ENCODE measurements at regions not wholly inside any gene's neighbourhood (a gene's known extent, or its start where the extent isn't known, plus 50 kb on each side); places are given as distances from the start of the nearest gene placed in this dataset.

DNA sequence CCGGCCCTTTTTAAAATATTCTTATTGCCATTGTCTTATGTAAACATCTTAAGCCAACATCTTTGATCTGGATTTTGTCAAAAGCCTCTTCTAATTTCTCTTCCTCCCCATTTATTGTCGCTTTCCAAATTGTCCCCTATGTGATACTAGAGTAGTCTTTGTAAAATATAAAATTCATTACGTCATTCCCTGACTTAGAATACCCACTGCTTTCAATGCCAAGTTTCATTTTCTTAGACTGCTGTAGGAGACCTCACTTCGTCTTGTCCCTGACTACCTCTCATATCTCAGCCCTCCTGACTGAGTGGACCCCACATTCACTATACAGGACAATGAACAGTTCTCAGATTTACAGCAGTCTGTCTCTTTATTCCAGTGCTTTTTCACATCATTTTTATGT is 633.9 kb upstream of the LMO3 start:
- no peak for TF ChIP-seq JUND (IDR thresholded peaks at IDR 0.05; ENCODE audit: low read depth)
- DNase-seq (ENCODE audit: low read depth in 1 of 2, low spot score in 1 of 2), result no peak
- in situ Hi-C loops (cut with HindIII; ENCODE audit: low pct_unique_long_range_greater_than_20kb, low sequenced_read_pairs), result no loop called here

DNA sequence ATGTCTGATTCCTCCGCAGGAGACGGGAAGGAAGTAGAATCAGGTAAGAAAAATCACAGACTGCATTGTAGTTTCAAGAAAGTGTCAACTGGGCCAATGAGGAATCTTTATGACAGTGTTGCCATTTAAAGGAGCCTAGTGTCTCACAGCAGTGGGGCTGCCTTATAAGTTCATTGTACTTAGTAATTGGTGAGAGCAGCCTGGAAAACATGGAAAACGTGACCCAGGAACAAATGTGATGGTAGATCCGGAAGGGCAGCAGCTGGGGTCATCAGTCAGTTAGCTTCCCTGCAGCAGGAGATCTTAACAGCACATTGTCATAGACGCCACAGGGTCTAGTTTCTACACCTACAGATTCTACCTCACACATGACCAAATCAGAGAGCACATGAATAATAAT is 630.0 kb upstream of the LMO3 start:
- DNase-seq (ENCODE audit: low read depth in 1 of 2, low spot score in 1 of 2), result no peak
- in situ Hi-C loops (cut with HindIII; ENCODE audit: low pct_unique_long_range_greater_than_20kb, low sequenced_read_pairs), result no loop called here
- TF ChIP-seq JUND (IDR thresholded peaks at IDR 0.05; ENCODE audit: low read depth), result no peak

DNA sequence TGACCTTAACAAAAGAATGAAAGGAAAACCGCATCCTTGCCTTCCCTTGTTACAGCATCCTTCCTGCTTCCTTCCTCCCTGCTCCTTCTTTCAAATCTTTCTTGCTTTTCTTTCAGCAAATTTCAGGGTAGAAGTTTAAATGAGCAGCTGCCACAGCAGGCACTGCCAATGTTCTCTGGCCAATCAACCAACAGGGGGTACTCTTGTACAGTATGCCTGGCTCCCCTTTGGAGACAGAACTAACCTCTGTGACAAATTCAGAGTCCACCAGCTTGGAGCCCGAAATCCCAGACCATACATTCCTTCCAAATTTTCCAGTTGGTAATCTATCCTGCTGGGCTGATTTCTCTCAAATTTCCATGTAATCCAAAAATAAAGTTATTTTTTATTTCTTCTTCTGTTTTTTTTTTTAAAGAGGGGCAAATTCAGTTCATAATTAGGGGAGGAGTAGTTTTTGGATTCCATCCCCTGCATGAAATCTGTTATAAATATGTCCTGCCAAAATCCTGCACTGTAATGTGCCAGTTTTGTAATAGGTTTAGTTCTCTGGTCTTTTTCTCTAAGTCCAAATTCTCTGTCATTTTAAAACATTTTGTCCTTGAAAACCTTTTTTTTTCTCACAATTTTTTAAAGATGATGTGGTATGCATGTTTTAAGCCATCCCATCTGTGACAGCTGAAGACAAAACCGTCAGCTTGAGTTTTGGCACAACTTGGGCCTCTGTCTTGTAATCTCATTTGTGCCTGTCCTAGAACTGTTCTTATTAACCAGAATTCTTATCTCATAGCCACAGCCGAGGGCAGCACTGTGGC is 610.0 kb upstream of the LMO3 start:
- no peak for DNase-seq (ENCODE audit: low read depth in 1 of 2, low spot score in 1 of 2)
- in situ Hi-C loops (cut with HindIII; ENCODE audit: low pct_unique_long_range_greater_than_20kb, low sequenced_read_pairs), result no loop called here
- no peak for TF ChIP-seq JUND (IDR thresholded peaks at IDR 0.05; ENCODE audit: low read depth)

DNA sequence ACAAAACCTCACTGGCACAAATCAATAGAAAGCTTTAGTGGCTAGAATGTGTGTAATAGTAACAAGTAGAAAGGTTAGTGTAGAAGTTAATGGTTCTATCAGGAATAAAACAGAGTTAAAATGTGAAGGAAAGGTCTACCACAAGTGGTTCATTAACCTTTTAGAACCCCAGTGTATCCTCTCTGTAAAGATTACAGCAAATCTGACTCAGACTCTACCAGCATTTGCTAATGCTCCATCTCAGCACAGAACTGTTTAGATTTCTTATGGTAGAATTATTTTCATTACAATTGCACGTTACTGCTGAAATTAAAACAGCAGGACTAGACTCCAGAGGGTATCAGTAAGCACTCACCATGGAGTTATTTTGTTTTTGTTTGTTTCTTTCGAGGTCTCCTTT is 609.0 kb upstream of the LMO3 start:
- no peak for DNase-seq (ENCODE audit: low read depth in 1 of 2, low spot score in 1 of 2)
- in situ Hi-C loops (cut with HindIII; ENCODE audit: low pct_unique_long_range_greater_than_20kb, low sequenced_read_pairs), result no loop called here
- TF ChIP-seq JUND (IDR thresholded peaks at IDR 0.05; ENCODE audit: low read depth), result no peak

DNA sequence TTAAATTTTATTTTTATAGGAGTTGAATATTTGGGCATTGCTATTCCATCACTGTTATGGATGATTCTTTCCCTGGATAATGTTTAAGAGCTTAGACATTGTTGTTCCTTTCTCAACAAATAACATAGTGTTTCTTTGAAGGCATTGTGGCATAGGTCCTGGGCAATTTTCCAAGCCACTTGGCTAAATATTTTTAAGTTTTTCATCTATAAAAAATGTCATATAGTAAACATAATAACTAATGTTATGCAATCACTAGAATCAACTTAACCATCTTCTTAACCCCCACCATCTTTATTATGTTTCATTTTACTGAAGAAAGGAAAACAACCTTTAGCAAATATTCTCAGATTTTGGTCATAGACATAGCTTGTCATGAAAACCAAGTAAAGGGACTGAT is 600.6 kb upstream of the LMO3 start:
- DNase-seq (ENCODE audit: low read depth in 1 of 2, low spot score in 1 of 2), result no peak
- no peak for TF ChIP-seq JUND (IDR thresholded peaks at IDR 0.05; ENCODE audit: low read depth)
- in situ Hi-C loops (cut with HindIII; ENCODE audit: low pct_unique_long_range_greater_than_20kb, low sequenced_read_pairs), result no loop called here

DNA sequence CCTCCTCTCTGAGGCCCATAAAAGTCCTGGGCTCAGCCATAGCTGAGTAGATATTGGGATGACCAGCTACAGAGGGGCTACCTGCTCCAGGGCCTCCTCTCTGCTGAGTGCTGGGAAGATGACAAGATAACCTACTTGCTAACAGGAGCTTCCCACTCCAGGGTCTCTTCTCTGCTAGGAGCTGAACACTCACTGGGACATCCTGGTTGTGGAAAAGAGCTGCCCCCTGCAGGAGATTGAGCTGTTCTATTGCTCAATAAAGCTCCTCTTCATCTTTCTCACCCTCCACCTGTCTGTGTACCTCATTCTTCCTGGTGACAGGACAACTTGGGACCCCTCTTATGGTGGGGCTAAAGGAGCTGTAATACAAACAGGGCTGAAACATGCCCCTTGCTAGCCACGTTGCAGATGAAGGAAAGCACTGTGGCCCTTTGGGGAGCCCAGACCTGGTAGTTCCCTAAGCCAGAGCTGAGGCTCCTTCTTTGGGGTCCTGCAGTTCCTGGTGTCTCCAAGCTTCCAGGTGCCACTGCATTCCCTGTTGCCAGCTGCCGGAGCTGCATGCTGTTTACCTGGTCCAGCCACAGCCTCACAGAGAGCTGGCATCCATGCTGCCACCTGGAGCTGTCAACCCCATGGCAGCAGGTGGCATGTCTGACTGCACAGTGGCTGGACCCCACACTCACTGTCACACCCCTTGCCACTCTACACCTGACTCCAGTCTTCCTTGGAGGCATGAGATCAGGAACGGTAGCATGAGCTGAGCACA is 598.5 kb upstream of the LMO3 start:
- in situ Hi-C loops (cut with HindIII; ENCODE audit: low pct_unique_long_range_greater_than_20kb, low sequenced_read_pairs), result no loop called here
- TF ChIP-seq JUND (IDR thresholded peaks at IDR 0.05; ENCODE audit: low read depth), result no peak
- DNase-seq (ENCODE audit: low read depth in 1 of 2, low spot score in 1 of 2), result no peak

DNA sequence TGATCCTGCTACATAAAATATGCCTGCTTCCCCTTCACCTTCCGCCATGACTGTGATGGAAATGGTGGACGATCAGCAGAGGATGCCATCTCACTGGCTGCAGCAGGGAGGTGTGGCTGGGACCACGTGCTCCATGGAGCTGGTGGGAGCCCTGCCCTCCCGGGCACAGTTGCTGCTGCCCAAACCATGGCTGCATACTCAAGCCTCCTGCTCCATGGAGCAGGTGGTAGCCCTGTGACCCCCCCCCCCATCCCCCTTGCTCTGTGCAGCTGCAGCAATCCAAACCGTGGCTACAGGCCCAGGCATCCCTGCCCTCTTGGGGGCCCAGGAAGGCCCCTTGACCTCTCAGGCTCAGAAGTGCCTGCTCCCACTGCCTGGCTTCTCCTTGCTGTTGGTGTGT is 597.5 kb upstream of the LMO3 start:
- DNase-seq (ENCODE audit: low read depth in 1 of 2, low spot score in 1 of 2), result no peak
- in situ Hi-C loops (cut with HindIII; ENCODE audit: low pct_unique_long_range_greater_than_20kb, low sequenced_read_pairs), result no loop called here
- no peak for TF ChIP-seq JUND (IDR thresholded peaks at IDR 0.05; ENCODE audit: low read depth)

DNA sequence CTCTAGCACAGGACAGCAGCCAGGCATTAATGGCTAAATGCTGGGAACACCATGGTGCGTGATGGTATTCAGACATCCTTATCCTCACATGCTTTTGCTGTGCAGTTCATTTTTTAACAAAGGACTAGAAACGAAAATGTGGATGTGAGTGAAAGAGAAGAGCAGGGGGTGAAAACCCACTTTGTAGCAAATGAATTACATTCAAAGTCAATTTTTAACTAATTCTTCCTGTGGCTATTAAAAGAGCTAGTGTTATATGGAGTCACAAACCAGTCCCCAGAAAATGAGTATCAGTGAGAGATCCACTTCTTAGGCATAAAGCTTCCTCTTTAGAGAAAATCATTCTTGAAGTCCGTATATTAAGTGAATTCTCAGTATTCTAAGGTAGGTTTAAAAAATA is 592.0 kb upstream of the LMO3 start:
- in situ Hi-C loops (cut with HindIII; ENCODE audit: low pct_unique_long_range_greater_than_20kb, low sequenced_read_pairs), result no loop called here
- no peak for DNase-seq (ENCODE audit: low read depth in 1 of 2, low spot score in 1 of 2)
- no peak for TF ChIP-seq JUND (IDR thresholded peaks at IDR 0.05; ENCODE audit: low read depth)

DNA sequence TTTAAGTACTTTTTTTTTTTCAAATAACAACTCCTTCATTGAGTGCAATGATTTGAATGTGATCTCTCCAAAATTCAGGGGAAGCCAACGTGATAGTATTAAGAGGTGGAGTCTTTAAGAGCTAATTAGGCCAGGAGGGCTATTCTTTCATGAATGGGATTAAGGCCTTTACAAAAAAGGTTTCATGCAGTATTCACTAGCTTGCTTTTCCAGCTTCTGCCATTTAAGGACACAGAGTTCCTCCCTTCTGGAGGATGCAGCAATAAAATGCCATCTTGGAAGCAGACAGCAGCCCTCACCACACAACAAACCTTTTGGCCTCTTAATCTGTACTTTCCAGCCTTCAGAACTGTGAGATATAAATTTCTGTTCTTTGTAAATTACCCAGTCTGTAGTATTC is 586.8 kb upstream of the LMO3 start:
- no peak for TF ChIP-seq JUND (IDR thresholded peaks at IDR 0.05; ENCODE audit: low read depth)
- no peak for DNase-seq (ENCODE audit: low read depth in 1 of 2, low spot score in 1 of 2)
- in situ Hi-C loops (cut with HindIII; ENCODE audit: low pct_unique_long_range_greater_than_20kb, low sequenced_read_pairs), result no loop called here

DNA sequence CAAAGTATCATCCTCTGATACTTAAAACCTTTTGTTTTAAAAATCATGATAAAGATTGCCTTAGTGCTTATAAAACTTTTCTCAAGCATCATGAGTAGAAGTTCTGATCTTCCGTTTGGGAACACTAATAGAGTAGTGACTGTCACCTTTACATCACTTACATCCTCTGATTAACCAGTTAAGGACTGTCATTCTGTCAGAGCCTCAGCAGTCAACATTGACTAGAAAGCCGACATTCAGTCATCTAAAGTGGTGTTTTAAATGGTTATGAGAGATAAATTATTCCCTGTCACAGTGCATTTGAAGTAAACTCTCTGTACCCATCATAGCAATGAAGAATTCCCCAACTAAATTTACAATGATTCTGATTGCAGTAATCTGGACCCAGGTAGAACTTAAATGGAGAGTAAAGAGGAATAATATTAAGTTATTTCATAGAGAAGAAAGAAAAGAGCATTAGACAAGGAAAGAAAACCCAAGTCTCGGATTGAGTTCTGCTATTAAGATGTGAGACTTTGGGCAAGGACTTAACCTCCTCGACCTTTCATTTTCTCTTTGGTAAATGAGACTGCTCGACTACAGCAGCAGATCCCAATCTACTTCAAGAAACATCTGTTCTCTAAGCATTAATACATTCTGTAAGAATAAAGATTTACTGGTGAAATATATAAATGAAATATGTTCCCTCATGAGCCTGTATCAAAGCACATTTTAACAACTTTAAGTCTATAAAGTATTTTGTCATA is 563.9 kb upstream of the LMO3 start:
- in situ Hi-C loops (cut with HindIII; ENCODE audit: low pct_unique_long_range_greater_than_20kb, low sequenced_read_pairs), result no loop called here
- TF ChIP-seq JUND (IDR thresholded peaks at IDR 0.05; ENCODE audit: low read depth), result no peak
- DNase-seq (ENCODE audit: low read depth in 1 of 2, low spot score in 1 of 2), result no peak

DNA sequence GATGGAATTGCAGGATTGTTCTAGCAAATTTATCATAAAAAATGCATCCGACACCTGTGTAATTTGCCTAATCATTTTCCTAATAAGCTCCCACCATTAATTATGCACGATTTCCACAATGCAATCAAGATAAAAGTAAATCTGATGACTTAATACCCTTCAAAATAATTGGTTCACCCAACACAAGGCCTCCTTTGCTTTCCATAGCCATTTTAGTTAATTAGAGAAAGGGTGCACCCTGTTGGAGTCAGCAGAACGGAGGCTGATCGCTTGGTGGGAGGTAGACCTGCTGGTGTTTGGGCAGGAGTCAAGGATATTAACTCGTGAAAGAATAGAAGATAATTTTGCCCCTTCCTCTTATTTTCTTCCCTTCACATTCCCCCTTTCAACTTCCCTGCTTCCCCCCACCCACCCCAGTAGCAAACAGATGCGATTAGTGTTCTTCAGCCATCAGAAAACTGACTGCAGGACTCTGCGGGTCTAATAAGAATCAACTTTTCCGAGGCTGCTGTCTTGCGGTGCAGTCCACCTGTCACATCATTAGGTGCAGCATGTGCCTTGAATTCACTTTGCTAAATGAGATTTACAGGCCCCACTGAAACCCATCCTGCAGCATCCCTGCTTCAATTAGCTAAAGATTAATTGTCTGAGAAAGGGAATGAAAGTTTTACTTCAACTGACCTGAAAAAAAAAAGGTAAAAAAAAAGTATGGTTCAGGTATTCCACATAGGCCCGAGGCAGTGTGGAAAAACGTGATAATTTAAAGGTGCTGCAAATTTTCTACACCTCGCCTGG is 553.7 kb upstream of the LMO3 start:
- in situ Hi-C loops (cut with HindIII; ENCODE audit: low pct_unique_long_range_greater_than_20kb, low sequenced_read_pairs), result no loop called here
- peak in 1 of 2 experiments; percentile 9 for DNase-seq (ENCODE audit: low read depth in 1 of 2, low spot score in 1 of 2)
- TF ChIP-seq JUND (IDR thresholded peaks at IDR 0.05; ENCODE audit: low read depth), result no peak

DNA sequence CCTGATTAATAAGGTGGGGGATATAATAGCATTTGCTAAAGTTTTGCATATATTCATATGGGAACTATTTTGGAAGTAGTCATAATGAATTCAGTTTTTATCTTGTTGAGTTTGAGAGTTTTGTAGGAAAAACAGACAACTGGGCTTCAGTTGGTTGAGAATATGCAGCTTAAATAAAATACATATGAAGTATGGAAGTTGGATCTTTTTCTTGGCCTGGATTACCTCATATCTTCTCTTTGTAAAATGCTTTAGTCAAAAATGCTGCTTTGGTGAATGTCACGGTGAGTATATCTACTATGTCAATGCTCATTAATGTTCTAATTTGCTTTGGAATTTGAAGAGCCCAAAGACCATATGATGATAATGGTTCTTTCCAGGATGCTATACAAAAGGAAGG is 552.2 kb upstream of the LMO3 start:
- DNase-seq (ENCODE audit: low read depth in 1 of 2, low spot score in 1 of 2), result no peak
- in situ Hi-C loops (cut with HindIII; ENCODE audit: low pct_unique_long_range_greater_than_20kb, low sequenced_read_pairs), result no loop called here
- no peak for TF ChIP-seq JUND (IDR thresholded peaks at IDR 0.05; ENCODE audit: low read depth)

Data from T47D (cell line).